GM12891 (cell line): ENCODE measurements at regions not wholly inside any gene's neighbourhood (a gene's known extent, or its start where the extent isn't known, plus 50 kb on each side); places are given as distances from the start of the nearest gene placed in this dataset.

Source experiments
- DNase-seq: peaks from one replicate; pipeline ENCODE4 v3.0.0; 2011; ENCODE audit warnings: low spot score; ENCODE audit not compliant: insufficient read length
- FAIRE-seq: peaks from 2 replicates; lab custom pipeline; 2011; peaks lifted over from hg19 to GRCh38; lab: Jason Lieb, UNC
- PAX5 ChIP-seq: IDR thresholded peaks from 2 replicates; pipeline ENCODE4 v1.6.1; 2011; ENCODE audit warnings: low read length, moderate library complexity, mild to moderate bottlenecking; ENCODE audit not compliant: insufficient read depth, severe bottlenecking
- POLR2A ChIP-seq: IDR thresholded peaks from 2 replicates; pipeline ENCODE4 v1.6.1; 2011; ENCODE audit warnings: low read depth, low read length, control low read depth
- POLR2AphosphoS5 ChIP-seq: IDR thresholded peaks from 2 replicates; pipeline ENCODE4 v1.6.1; 2011; ENCODE audit warnings: low read depth, low read length, control low read depth
- POU2F2 ChIP-seq: IDR thresholded peaks from 2 replicates; pipeline ENCODE4 v1.6.1; 2011; ENCODE audit warnings: low read depth, mild to moderate bottlenecking, control low read depth, low read length, moderate library complexity
- SPI1 ChIP-seq: IDR thresholded peaks from 2 replicates; pipeline ENCODE4 v1.6.1; 2011; ENCODE audit warnings: low read depth, low read length, control low read depth
- TAF1 ChIP-seq: IDR thresholded peaks from 2 replicates; pipeline ENCODE4 v1.6.1; 2011; ENCODE audit warnings: low read depth, low read length, control low read depth

DNA sequence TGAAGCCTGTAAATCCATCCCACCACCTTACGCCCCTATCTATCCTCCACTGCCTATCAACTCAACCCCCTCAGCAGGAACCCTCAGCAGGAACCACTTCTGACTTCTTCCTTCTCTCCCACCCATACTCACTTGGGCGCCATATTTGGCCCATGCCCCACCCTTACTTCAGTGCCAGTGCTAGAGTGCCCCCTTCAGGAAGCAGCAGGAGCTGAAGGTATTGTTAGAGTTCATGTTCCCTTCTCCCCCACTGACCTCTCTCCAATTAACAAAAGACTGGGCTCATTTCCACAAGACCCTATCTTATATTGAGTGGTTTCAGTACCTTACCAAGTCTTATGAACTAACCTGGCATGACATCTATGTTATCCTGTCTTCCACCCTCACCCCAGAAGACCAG, 363.1 kb upstream of the SLIT2 start:
- TF ChIP-seq POLR2AphosphoS5 (no peak), TAF1 (no peak), POU2F2 (no peak), PAX5 (no peak), SPI1 (no peak), POLR2A (no peak)
- no peak for FAIRE-seq
- DNase-seq, result no peak

DNA sequence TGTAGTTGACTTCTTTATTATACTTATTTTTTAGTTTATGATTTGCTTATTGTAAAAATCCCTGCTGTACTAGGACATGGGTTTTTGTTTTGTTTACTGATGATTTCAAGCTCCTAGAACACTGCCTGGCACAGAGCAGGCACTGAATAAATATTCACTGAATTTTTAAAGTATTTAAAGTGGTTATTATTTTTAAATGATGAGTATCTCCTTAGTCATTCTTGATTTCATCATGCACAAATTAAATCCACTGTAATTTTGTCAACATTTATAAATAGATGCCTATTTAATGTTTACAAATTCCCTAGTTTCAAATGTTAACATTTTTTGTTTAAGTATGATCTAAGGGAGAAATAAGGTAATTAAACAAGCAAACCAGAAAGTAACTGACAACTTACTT, 367.9 kb upstream of the SLIT2 start:
- DNase-seq, result no peak
- TF ChIP-seq SPI1 (no peak), TAF1 (no peak), PAX5 (no peak), POLR2A (no peak), POLR2AphosphoS5 (no peak), POU2F2 (no peak)
- no peak for FAIRE-seq

DNA sequence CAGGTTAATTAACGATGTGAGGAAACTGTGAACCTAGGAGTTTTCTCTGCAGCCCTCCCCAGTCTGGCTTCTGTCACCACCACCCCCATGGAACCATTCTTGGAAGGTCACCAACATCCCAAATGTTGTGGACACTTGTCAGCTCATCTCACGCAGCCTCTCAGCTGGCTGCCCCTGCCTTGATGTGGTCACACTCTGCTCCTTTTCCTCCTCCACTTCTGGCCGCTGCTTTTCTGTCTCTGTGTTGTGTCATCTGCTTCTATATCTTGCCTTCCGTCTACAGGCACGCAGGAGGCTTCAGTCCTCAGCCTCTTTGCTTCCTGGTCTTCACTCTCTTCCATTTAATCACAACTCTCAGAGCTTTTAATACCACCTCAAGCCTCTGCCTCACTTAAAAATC, 371.5 kb upstream of the SLIT2 start:
- TF ChIP-seq POU2F2 (no peak), POLR2AphosphoS5 (no peak), SPI1 (no peak), TAF1 (no peak)
- DNase-seq (no peak), FAIRE-seq (no peak)

DNA sequence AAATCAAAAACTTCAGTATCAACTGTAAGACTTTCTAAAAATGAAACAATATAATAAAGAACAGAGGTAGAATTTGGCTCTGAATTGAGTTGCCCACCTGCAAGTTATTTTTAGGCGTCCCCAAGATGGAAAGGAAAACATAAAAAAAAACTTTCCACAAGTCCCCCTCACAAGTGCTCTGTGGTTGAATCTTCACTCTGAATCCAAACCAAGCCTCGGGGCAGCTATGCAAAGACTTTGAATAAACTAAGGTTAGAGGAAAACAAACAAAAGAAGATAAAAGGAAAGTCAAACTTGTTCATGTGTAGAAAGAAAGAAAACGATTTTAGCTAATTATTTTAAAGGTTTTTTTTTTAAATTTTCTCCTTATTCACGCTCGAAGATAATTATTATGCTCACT, 372.4 kb upstream of the SLIT2 start:
- no peak for FAIRE-seq
- no peak for DNase-seq
- TF ChIP-seq POLR2AphosphoS5 (no peak), TAF1 (no peak), PAX5 (no peak), POLR2A (no peak), POU2F2 (no peak), SPI1 (no peak)

DNA sequence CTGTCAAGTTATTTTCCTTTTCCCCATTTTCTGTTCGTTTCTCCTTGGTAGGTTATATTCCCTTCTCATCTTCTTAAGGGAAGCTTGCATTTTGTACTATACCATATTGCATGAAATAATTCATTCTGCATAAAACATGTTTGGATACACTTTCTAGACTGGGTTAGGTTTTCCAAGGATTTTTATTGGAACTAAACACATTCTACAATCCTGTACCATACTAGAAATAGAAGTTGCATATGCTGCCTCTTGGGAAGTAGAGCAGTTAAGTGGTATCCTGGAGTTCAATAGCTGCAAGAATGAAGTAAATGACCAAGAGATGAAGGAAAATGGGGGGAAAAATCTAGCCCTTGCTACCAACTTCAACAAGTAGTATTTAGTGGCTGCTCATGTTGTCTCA, 393.7 kb upstream of the SLIT2 start:
- DNase-seq (no peak), FAIRE-seq (no peak)
- no peak for TF ChIP-seq PAX5
- no peak for TF ChIP-seq POLR2AphosphoS5
- TF ChIP-seq SPI1, result no peak
- TF ChIP-seq POU2F2, result no peak
- no peak for TF ChIP-seq TAF1
- TF ChIP-seq POLR2A, result no peak

DNA sequence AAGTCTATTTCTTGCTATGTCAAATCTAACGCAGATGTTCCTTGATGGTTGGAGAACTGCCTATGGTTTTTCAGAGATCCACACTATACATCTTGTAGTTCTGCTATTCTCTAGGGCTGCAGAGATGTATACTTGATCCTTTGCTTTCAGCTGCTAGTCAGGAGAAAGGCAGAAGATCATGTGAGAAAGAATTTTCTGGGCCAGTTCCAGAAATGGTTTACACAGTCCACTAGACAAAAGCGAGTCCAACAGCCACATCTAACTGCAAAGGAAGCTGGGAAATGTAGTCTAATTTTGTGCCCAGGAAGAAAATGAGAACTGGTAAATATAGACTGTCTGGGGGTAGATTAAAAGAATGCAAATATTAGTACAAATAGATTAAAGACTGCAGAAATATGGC, 394.3 kb upstream of the SLIT2 start:
- no peak for DNase-seq
- TF ChIP-seq TAF1 (no peak), SPI1 (no peak), POLR2AphosphoS5 (no peak)
- FAIRE-seq, result no peak

DNA sequence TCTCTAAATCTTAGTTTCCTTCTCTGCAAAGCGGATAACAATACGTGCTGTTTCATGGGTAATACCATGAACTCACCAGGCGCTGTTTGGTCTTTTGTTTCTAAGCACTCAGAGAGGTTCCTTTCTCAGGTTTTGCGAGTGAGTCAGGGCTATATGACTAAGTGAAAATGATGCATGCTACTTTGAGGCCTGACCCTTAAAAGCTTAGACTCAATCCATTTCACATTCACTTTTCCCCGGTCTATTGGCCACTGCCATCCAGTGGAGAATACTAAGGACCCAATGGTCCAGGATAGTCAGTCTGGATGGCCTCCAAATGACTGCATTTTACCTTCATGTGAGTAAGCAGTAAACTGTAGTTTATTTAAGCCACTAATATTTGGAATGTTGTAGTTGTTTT, 400.8 kb upstream of the SLIT2 start:
- no peak for FAIRE-seq
- DNase-seq, result no peak
- TF ChIP-seq SPI1, result no peak

DNA sequence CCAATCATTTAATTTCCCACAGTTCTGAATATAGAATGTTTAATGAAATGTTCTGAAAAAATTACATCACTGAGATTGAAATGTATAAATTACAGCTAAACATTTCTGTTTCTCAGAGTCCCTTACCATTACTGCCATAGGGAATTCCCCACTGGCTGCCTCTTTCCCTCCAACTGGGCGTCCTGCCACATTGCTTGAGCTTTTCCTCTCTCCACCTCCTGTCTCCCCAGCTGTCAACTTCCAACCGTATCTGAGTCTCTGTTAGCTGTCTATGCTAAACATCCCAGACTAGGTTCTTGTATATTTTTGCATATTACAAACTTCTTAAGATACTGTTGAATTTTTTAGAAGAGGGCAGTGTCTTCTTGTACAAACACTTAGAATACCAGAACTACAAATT, 407.3 kb upstream of the SLIT2 start:
- DNase-seq (no peak), FAIRE-seq (no peak)
- TF ChIP-seq POLR2A, result no peak
- TF ChIP-seq PAX5, result no peak
- no peak for TF ChIP-seq POU2F2
- no peak for TF ChIP-seq POLR2AphosphoS5
- TF ChIP-seq TAF1, result no peak
- no peak for TF ChIP-seq SPI1

DNA sequence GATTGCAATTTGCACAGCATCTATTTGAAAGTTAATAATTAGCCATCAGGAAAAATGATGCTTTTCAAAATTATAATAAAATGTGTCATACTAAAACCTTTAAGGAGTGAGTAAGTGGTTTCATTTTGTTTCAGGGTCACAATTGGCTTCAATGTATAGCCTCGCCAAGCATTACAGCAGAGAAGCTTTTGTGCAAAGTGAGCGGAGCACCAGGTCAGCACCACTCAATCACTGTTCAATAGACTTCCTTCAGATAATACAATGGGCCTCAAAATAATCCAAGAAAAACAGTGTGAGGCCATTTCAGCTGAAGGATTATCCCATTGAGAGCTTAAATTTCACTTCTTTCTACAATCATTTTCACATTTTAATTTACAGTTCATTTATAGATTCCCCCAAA, 409.2 kb upstream of the SLIT2 start:
- TF ChIP-seq POLR2A, result no peak
- no peak for TF ChIP-seq PAX5
- FAIRE-seq, result no peak
- DNase-seq, result no peak

DNA sequence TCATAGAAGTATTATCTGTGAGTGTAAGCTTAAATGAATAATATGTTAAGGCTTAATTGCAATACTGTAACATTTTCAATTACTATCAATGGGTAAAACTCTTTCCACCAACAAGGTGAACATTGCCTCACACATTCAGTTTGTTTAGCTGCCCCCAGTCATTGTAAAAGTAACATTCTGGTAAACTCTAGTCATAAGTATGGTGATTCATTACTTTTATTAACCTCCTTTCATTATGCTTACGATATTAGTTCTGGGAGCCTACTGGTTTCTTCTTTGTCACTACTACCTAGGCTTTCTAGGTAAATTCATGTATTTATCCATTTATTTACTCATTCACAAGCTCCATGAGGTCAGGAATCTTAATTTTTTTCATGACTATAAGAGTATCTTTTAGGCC, 412.8 kb upstream of the SLIT2 start:
- FAIRE-seq, result no peak
- TF ChIP-seq POLR2AphosphoS5, result no peak
- no peak for TF ChIP-seq POLR2A
- no peak for TF ChIP-seq SPI1
- TF ChIP-seq PAX5, result no peak
- no peak for TF ChIP-seq TAF1
- no peak for TF ChIP-seq POU2F2

DNA sequence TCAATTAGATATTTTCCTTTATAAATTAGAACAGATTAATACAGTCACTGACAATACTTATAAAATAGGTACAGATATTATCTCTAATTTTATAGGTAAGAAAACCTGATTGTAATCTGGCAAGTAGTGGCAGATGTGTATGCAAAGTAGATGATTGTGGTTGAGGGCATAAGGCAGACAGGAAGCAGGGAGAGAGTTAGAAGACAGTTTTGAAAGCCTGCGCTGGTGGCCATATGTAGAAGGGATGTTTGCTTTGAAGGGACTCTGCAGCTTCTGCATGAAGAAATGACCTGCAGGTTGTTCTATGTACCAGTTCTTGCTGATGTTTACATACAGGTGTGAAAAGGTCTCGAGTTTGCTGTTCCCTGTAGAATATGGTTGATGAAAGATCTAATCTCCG, 416.3 kb upstream of the SLIT2 start:
- FAIRE-seq, result no peak
- no peak for TF ChIP-seq POLR2AphosphoS5
- no peak for TF ChIP-seq SPI1
- TF ChIP-seq TAF1, result no peak
- no peak for TF ChIP-seq POU2F2
- no peak for TF ChIP-seq POLR2A
- TF ChIP-seq PAX5, result no peak
- no peak for DNase-seq

More for the DNA sequence above, 412.8 kb upstream of the SLIT2 start:
- no peak for DNase-seq
